GM19395 (cell line): ENCODE measurements at regions not wholly inside any gene's neighbourhood (a gene's known extent, or its start where the extent isn't known, plus 50 kb on each side); places are given as distances from the start of the nearest gene placed in this dataset.
A peak's percentile ranks its signal among the peaks of the same experiment; 100 is the strongest.
"Not testable (repeated sequence)": the region's sequence is repeated elsewhere in the genome, so short reads cannot be mapped to it uniquely, and the experiment has no call there.

Source experiments
- ATAC-seq: cut with Tn5 transposase; IDR thresholded peaks from one replicate; pipeline ENCODE4 v1.9.1; 2021; ENCODE audit warnings: mild to moderate bottlenecking, moderate library complexity; ENCODE audit not compliant: unreplicated experiment

DNA sequence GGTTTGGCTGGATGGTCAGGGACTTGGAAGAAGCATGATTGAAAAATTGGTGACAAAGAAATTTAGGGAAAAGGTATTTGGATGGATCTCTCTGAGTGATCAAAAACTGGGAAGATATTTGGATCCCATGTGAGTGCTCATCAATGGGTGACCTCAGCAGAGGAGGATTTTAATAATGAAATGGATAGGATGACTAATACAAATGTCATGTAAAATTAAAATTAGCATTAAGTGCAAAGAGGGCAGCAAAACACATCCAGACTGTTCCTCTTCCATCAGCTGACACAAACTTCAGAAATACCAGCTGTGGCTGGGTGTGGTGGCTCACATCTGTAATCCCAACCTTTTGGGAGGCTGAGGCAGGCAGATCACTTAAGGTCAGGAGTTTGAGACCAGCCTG, 151.7 kb downstream of the THBS2 start:
- ATAC-seq, result no peak

DNA sequence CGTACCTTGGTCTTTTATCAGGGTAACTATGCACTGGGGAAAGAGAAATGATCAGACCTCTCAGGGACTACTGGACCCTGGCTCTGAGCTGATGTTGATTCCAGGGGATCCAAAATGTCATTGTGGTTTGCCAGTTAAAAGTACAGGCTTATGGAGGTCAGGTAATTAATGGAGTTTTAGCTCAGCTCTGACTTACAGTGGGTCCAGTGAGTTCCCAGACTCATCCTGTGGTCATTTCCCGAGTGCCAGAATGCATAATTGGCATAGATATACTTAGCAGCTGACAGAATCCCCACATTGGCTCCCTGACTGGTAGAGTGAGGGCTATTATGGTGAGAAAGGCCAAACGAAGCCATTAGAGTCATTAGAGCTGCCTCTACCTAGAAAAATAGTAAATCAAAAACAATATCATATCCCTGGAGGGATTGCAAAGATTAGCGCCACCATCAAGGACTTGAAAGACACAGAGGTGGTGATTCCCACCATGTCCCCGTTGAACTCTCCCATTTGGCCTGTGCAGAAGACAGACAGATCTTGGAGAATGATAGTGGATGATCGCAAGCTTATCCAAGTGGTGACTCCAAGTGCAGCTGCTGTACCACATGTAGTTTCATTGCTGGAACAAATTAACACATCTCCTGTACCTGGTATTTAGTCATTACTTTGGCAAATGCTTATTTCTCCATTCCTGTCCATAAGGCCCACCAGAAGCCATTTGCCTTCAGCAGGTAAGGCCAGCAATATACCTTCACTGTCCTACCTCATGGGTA, 152.4 kb downstream of the THBS2 start:
- ATAC-seq, result no peak

GRCh38 chr6:169099411-169100202, 154.0 kb downstream of the THBS2 start:
- ATAC-seq, result no peak

DNA sequence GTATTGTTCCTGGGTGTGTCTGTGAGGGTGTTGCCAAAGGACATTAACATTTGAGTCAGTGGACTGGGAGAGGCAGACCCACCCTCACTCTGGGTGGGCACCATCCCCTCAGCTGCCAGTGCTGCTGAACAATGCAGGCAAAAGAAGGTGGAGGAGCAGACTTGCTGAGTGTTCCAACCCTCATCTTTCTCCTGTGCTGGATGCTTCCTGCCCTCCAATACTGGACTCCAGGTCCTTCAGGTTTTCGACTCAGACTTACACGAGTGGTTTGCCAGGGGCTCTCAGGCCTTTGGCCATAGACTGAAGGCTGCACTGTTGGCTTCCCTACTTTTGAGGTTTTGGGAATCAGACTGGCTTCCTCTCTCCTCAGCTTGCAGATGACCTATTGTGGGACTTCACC, 155.0 kb downstream of the THBS2 start:
- not testable (repeated sequence) for ATAC-seq

DNA sequence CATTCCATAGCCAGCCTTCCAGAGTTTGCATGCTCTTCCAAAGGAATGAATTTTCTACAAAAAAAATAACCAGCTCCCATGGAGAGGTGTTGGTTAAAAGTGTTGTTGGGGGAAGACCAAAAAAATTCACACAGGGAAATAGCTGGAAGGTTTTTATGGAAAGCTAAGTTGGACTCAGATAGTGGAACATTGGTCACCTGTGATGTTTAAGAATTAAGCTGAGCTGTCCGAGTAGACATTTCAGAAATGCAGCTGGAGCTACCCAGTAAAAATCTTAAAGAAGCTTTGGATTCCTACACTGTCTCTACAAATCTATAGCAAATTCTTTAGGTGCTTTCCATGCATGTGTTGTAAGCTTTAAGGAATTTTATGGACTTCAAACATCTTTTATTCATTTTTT, 155.5 kb downstream of the THBS2 start:
- ATAC-seq, result no peak

- ATAC-seq, result no peak
Observed at GRCh38 chr6:169097381-169097959, 156.2 kb downstream of the THBS2 start.

- no peak for ATAC-seq
Observed at GRCh38 chr6:169096388-169096787, 157.3 kb downstream of the THBS2 start.

DNA sequence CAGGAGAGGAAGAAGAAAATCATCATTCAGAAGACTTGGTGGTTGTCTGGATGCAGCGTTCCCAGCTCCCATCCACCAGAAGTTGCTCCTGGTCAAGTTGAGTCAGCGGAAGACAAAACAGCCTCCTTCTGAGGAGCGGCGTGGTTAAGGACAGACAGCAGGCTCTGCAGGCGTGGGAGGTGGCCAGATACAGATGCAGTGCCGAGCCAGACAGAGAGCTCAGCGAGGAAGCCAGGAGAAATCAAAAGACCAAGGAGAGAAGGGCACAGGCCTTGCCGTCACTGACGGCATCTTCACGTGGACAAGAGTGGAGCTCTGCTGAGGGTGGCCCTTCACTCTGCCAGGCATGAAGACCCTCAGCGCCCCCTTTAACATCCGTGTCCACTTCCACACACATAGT, 158.5 kb downstream of the THBS2 start:
- no peak for ATAC-seq

DNA sequence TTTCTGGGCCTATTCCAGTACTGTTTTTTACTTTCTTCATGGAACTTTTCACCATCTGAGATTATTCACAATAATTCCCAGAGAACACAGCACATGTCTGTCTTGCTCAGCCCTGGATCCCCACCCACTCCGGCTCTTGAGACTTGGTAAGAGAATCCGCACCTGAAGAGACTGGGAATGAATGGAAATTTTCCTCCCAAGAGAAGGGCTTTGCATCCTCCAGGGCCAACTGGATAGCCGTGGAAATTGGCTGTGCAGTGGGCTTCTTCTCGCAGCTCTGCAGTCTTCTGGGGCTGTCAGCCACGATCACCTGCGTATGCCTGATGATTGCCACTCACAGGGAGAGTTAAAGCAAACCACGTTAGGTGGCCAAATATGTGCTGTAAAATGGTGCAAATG, 159.1 kb downstream of the THBS2 start:
- ATAC-seq, result no peak

- no peak for ATAC-seq
Observed at GRCh38 chr6:169093770-169094551, 159.7 kb downstream of the THBS2 start.

DNA sequence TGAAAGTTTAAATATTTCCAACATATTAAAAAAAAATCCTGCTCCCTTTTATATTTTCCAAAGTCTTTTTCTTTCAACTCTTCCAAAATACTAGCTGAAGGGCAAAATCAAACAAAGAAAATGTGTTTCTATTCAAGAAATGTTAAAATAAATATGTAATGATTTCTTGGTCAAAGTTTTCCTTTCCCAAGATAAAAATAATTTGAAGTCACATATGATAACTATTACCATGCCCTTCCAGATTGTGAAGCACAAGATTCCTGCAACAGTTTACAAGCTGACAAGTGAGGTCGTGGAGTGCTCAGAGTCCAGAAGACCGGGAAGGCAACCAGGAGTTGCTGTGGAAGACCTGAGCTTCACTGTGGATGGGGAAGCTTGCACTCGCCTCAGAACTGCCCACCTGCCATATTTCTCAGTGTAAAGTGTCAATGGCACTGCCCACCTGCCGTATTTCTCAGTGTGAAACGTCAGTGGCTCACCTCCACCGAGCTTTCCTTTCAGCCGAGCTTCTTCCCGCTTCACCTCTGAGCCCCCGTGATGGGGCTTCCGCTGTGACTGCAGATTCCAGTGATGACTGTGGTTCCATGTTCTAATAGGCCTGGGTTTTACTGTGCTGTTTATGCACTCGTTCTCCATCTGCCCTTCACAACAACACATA, 160.5 kb downstream of the THBS2 start:
- ATAC-seq, result no peak

GRCh38 chr6:169092375-169092774, 161.3 kb downstream of the THBS2 start:
- ATAC-seq, result peak; percentile 97

DNA sequence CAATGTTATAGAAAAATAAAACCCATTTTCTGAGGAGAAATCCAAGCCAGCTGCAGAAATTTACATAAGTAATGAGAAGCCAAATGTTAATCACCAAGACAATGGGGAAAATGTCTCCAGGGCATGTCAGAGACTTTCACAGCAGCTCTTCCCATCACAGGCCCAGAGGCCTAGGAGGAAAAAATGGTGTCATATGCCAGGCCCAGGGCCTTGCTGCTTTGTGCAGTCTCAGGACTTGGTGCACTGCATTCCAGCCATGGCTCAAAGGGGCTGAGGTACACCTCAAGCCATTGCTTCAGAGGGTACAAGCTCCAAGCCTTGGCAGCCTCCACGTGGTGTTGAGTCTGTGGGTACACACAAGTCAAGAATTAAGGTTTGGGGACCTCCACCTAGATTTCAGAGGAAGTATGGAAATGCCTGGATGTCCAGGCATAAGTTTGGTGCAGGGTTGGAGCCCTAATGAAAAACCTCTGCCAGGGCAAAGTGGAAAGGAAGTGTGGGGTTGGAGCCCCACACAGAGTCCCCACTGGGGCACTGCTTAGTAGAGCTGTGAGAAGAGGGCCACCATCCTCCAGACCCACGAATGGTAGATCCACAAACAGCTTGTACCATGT, 163.0 kb downstream of the THBS2 start:
- ATAC-seq, result not testable (repeated sequence)

- ATAC-seq, result no peak
Observed at GRCh38 chr6:169088762-169089161, 164.9 kb downstream of the THBS2 start.

- ATAC-seq, result no peak
Observed at GRCh38 chr6:169087443-169088041, 166.1 kb downstream of the THBS2 start.

- not testable (repeated sequence) for ATAC-seq
Observed at GRCh38 chr6:169086616-169087015, 167.0 kb downstream of the THBS2 start.

- no peak for ATAC-seq
Observed at GRCh38 chr6:169086020-169086419, 167.6 kb downstream of the THBS2 start.

- ATAC-seq, result no peak
Observed at GRCh38 chr6:169085466-169085865, 168.2 kb downstream of the THBS2 start.

DNA sequence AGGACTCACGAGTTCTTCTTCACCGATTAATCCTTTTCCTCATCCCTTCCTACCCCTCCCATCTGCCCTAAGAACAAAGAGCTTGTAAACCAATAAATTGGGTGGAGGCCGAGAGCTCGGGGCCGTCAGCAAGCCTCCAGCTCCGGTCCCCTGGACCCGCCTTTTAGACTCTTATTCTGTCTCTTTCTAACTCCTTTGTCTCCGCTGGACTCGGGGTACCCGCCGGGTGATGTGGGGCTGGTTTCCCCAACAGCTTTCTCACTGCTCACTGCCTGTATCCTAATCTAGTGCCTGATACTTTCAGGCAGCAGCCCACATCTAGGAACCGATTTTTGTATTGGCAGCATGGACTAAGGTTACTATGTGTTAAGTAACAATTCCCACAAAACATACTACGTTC, 169.1 kb downstream of the THBS2 start:
- not testable (repeated sequence) for ATAC-seq

DNA sequence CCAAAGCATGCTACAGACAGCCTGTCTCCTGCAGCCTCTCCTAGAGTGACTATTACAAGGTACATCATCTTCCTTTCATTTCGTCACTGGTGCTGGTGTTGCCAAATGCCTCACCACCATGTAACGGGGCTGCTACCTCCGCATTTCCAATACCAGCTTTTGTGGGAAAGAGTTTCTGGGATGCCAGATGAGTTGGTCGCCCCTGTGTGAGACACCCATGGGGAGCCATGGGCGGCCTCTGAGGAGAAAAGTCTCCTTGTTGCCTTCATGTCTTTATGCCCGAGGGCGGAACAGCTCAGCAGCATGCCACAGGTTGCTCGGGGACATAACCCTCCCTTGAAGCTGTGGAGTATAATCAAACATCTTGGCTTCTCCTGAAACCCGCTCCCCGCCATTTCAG, 169.6 kb downstream of the THBS2 start:
- no peak for ATAC-seq
